Transverse colon (tissue), 3 donors: ENCODE measurements at regions not wholly inside any gene's neighbourhood (a gene's known extent, or its start where the extent isn't known, plus 50 kb on each side); places are given as distances from the start of the nearest gene placed in this dataset.

Experiments
- EP300 ChIP-seq: sonication (generic); formaldehyde crosslinking; IDR thresholded peaks from one replicate; pipeline ENCODE4 v1.6.1; 2017; ENCODE audit warnings: antibody characterized with exemption, low read depth
- TF ChIP-seq, protein P1 (sequence below), 5 experiments: fragments of 200-600 bp in 3 of 5; fragments of 450-650 bp in 2 of 5; sonication (generic) in 3 of 5; IDR thresholded peaks; 1 replicate in 2 of 5; 2 replicates in 3 of 5; pipeline ENCODE4 v1.5.1; 2016 to 2017; ENCODE audit warnings: antibody characterized with exemption in 5 of 5, inconsistent platforms in 3 of 5, mild to moderate bottlenecking in 2 of 5, moderate library complexity in 1 of 5

DNA sequence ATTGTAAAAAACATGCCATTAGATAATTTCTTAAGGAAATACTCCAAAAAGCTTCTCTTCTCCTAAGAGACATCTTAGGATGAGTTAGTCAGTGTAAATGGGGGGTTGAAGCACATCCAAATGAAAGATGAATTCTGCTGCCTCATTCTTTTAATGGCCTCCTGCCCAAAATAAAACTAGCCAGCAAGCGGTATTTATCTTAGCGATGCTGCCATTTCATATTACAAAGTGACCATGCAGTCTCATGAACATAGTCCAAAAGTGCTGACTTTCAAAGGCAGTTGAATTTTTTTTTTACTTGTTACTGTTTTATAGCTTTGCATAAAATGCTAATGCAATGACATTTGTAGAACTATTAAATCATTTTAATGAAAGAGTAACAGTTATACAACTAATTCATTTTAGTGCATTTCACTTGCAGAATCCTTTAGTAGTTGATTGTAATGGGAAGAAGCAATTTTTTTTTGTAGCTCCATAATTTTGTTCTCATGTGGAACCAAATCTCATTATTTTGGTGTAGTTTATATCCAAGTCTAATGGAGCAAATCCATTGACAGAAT lies 151.5 kb downstream of the CAVIN4 start:
- TF ChIP-seq, protein P1, sequence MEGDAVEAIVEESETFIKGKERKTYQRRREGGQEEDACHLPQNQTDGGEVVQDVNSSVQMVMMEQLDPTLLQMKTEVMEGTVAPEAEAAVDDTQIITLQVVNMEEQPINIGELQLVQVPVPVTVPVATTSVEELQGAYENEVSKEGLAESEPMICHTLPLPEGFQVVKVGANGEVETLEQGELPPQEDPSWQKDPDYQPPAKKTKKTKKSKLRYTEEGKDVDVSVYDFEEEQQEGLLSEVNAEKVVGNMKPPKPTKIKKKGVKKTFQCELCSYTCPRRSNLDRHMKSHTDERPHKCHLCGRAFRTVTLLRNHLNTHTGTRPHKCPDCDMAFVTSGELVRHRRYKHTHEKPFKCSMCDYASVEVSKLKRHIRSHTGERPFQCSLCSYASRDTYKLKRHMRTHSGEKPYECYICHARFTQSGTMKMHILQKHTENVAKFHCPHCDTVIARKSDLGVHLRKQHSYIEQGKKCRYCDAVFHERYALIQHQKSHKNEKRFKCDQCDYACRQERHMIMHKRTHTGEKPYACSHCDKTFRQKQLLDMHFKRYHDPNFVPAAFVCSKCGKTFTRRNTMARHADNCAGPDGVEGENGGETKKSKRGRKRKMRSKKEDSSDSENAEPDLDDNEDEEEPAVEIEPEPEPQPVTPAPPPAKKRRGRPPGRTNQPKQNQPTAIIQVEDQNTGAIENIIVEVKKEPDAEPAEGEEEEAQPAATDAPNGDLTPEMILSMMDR (IDR thresholded peaks at IDR 0.05): no peak
- TF ChIP-seq EP300: no peak
